Spleen (tissue), 11 donors: ENCODE measurements at regions not wholly inside any gene's neighbourhood (a gene's known extent, or its start where the extent isn't known, plus 50 kb on each side); places are given as distances from the start of the nearest gene placed in this dataset.

Source experiments
- DNase-seq: peaks from one replicate; pipeline ENCODE4 v3.0.0-alpha.2; 2020
- H3K27ac ChIP-seq, 8 donors: fragments of 200-600 bp; sonication (generic) in 7 of 8; 1 replicate in 4 of 8; 2 replicates in 4 of 8; pipeline versions ENCODE4 v1.5.0 to v1.8.0; 2016 to 2021; ENCODE audit warnings: inconsistent platforms in 4 of 8, mild to moderate bottlenecking in 4 of 8, moderate library complexity in 1 of 8
- H3K27me3 ChIP-seq, 7 donors: fragments of 200-600 bp; sonication (generic) in 6 of 7; replicated peaks in 1 of 7; 1 replicate in 4 of 7; 2 replicates in 3 of 7; pipeline versions ENCODE4 v1.5.0 to v1.8.0; 2016 to 2021; ENCODE audit warnings: inconsistent platforms in 3 of 7, mild to moderate bottlenecking in 1 of 7
- H3K36me3 ChIP-seq, 6 donors: fragments of 200-600 bp; sonication (generic) in 5 of 6; 1 replicate in 4 of 6; 2 replicates in 2 of 6; pipeline versions ENCODE4 v1.5.0 to v1.8.0; 2016 to 2021; ENCODE audit warnings: inconsistent platforms in 2 of 6
- H3K4me1 ChIP-seq, 6 donors: fragments of 200-600 bp; sonication (generic) in 5 of 6; 1 replicate in 3 of 6; 2 replicates in 3 of 6; pipeline versions ENCODE4 v1.5.0 to v1.8.0; 2016 to 2021; ENCODE audit warnings: inconsistent platforms in 3 of 6
- H3K4me3 ChIP-seq, 8 donors: fragments of 200-600 bp; sonication (generic) in 7 of 8; 1 replicate in 4 of 8; 2 replicates in 4 of 8; pipeline versions ENCODE4 v1.5.0 to v1.8.0; 2016 to 2021; ENCODE audit warnings: inconsistent platforms in 4 of 8, mild to moderate bottlenecking in 4 of 8, moderate library complexity in 2 of 8
- H3K9me3 ChIP-seq, 8 donors: fragments of 200-600 bp; sonication (generic) in 7 of 8; 1 replicate in 4 of 8; 2 replicates in 4 of 8; pipeline versions ENCODE4 v1.5.0 to v1.8.0; 2016 to 2021; ENCODE audit warnings: inconsistent platforms in 4 of 8
- CTCF ChIP-seq, 11 experiments: fragments of 200-600 bp in 7 of 11; fragments of 450-650 bp in 4 of 11; sonication (generic) in 4 of 11; IDR thresholded peaks in 8 of 11; conservative IDR thresholded peaks in 3 of 11; 1 replicate in 7 of 11; 2 replicates in 4 of 11; pipeline versions ENCODE4 v1.4.0 to v1.8.0; 2016 to 2021; ENCODE audit warnings: antibody characterized with exemption in 11 of 11, inconsistent platforms in 4 of 11, mild to moderate bottlenecking in 1 of 11
- POLR2A ChIP-seq, 3 donors: fragments of 450-650 bp; IDR thresholded peaks; one replicate each; pipeline ENCODE4 v1.5.1; 2017; ENCODE audit warnings: antibody characterized with exemption in 3 of 3, mild to moderate bottlenecking in 1 of 3
- POLR2AphosphoS5 ChIP-seq, 3 donors: sonication (generic); formaldehyde crosslinking; IDR thresholded peaks; one replicate each; pipeline ENCODE4 v1.5.1; 2017; ENCODE audit warnings: antibody characterized with exemption in 3 of 3
- WGBS, 5 donors: extraction: QIAGEN DNeasy Blood & Tissue Kit in 3 of 5; methylation state at CpG; one replicate each; pipeline versions ENCODE4 v1.1.5 to v1.1.7; 2013 to 2018; 5-methylcytosine and 5-hydroxymethylcytosine counted together
- intact Hi-C: fragments of 100-400 bp; cut with DNase I; formaldehyde crosslinking; loops from one replicate; pipeline ENCODE4 v1.15.0; 2023; ENCODE audit warnings: low total_unique reads
- donor health status: healthy with polysubstance abuse.
- donor health status: DM: no; HTN: no; CAD: no; lungs with moderate emphysema.
- donor health status: DM: no; HTN: no; CAD: no.
- donor health status: Bipolar disorder and iron deficiency.
- donor health status: healthy.
- donor health status: DM: no; HTN: no; CAD: no.
- donor health status: DM: yes; HTN: yes; CAD: no.

- TF ChIP-seq POLR2AphosphoS5 (IDR thresholded peaks at IDR 0.05) (no peak), CTCF (IDR thresholded peaks at IDR 0.05 in 8 of 11, conservative IDR thresholded peaks at IDR 0.05 in 3 of 11) (no peak), POLR2A (IDR thresholded peaks at IDR 0.05) (no peak)
- Histone ChIP-seq H3K27me3 (no peaks in the 10 kb centered on the region), H3K9me3 (no peaks in the 10 kb centered on the region), H3K36me3 (no peaks in the 10 kb centered on the region), H3K27ac (no peak overlapping the region), H3K4me3 (no peak overlapping the region), H3K4me1 (no peaks in the 10 kb centered on the region)
- intact Hi-C loops: no loop called here
- 57 to 73% (median 62%) methylated on average over 2 of the region's 2 CpGs for WGBS, 5 donors
- DNase-seq: no peak
These were observed 258.7 kb upstream of the LINC00305 start for GRCh38 chr18:64407606-64408005.

GRCh38 chr18:64405161-64405560 is 256.3 kb upstream of the LINC00305 start:
- 66 to 87% (median 77%) methylated on average over 4 of the region's 4 CpGs for WGBS, 5 donors
- H3K36me3 ChIP-seq: no peaks in the 10 kb centered on the region
- intact Hi-C loops: no loop called here
- no peak overlapping the region for H3K4me3 ChIP-seq
- H3K9me3 ChIP-seq: no peaks in the 10 kb centered on the region
- no peak for DNase-seq
- no peaks in the 10 kb centered on the region for H3K4me1 ChIP-seq
- no peak overlapping the region for H3K27ac ChIP-seq
- TF ChIP-seq CTCF (IDR thresholded peaks at IDR 0.05 in 8 of 11, conservative IDR thresholded peaks at IDR 0.05 in 3 of 11): no peak
- no peak for TF ChIP-seq POLR2AphosphoS5 (IDR thresholded peaks at IDR 0.05)
- TF ChIP-seq POLR2A (IDR thresholded peaks at IDR 0.05): no peak
- H3K27me3 ChIP-seq: no peaks in the 10 kb centered on the region

GRCh38 chr18:64403784-64404503 is 255.1 kb upstream of the LINC00305 start:
- Histone ChIP-seq H3K9me3 (no peaks in the 10 kb centered on the region), H3K36me3 (no peaks in the 10 kb centered on the region), H3K4me3 (no peak overlapping the region), H3K4me1 (no peaks in the 10 kb centered on the region), H3K27ac (no peak overlapping the region), H3K27me3 (no peaks in the 10 kb centered on the region)
- no peak for DNase-seq
- TF ChIP-seq POLR2AphosphoS5 (IDR thresholded peaks at IDR 0.05) (no peak), POLR2A (IDR thresholded peaks at IDR 0.05) (no peak), CTCF (IDR thresholded peaks at IDR 0.05 in 8 of 11, conservative IDR thresholded peaks at IDR 0.05 in 3 of 11) (no peak)
- intact Hi-C loops: no loop called here
- WGBS, 5 donors: 50 to 70% (median 63%) methylated on average over 2 of the region's 2 CpGs

- TF ChIP-seq POLR2A (IDR thresholded peaks at IDR 0.05): no peak
- no peak for TF ChIP-seq CTCF (IDR thresholded peaks at IDR 0.05 in 8 of 11, conservative IDR thresholded peaks at IDR 0.05 in 3 of 11)
- no peak for TF ChIP-seq POLR2AphosphoS5 (IDR thresholded peaks at IDR 0.05)
- intact Hi-C loops: no loop called here
- no peak overlapping the region for H3K27ac ChIP-seq
- H3K36me3 ChIP-seq: no peaks in the 10 kb centered on the region
- no peaks in the 10 kb centered on the region for H3K4me1 ChIP-seq
- H3K4me3 ChIP-seq: no peak overlapping the region
- H3K9me3 ChIP-seq: no peaks in the 10 kb centered on the region
- H3K27me3 ChIP-seq: no peaks in the 10 kb centered on the region
- no peak for DNase-seq
- WGBS, 5 donors: 43 to 73% (median 69%) methylated on average over 1 of the region's 1 CpG
These were observed 253.7 kb upstream of the LINC00305 start for GRCh38 chr18:64402636-64403035.
